ENCODE measurements at regions not wholly inside any gene's neighbourhood (a gene's known extent, or its start where the extent isn't known, plus 50 kb on each side); places are given as distances from the start of the nearest gene placed in this dataset.

DNA sequence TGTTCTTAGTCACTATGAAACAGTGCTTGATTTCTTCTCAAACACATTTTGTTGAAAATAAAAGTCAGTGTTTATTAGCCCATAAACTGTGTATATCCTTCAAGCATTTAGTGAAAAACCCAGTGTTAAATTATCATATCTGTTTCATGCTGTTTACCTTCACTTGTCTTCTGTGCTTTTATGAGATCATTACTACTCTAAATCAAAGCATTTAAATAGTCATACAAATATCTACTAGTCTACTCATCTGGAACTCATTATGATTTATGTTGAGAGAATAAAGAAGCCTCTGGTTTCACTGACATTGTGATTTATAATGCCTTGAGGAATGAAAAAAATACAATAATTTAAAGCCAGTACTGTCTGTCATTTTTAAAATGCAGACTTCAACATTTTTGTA is 366.5 kb downstream of the SLCO4C1 start:
- Mint-ChIP-seq H3K27me3 (no peaks in the 10 kb centered on the region), H3K36me3 (no peaks in the 10 kb centered on the region), H3K4me3 (no peak overlapping the region), H3K4me1 (no peaks in the 10 kb centered on the region), H3K27ac (no peak overlapping the region), H3K9me3 (peaks cover 0 to 4% (median 0%) of the 10 kb centered on the region in 11 donors)
- Histone ChIP-seq H3K9me3 (ENCODE audit: control insufficient read depth in 2 of 3, low read length in 3 of 3) (no peaks in the 10 kb centered on the region), H3K27me3 (ENCODE audit: control insufficient read depth in 2 of 2, insufficient read depth in 2 of 2, low read length in 2 of 2) (no peaks in the 10 kb centered on the region), H3K4me3 (ENCODE audit: low read length) (no peak overlapping the region), H3K27ac (ENCODE audit: low read depth, low read length) (no peak overlapping the region), H3K4me1 (ENCODE audit: control insufficient read depth in 2 of 2, insufficient read depth in 2 of 2, low read length in 2 of 2) (no peaks in the 10 kb centered on the region), H3K36me3 (ENCODE audit: control insufficient read depth in 2 of 3, insufficient read depth in 3 of 3, low read length in 3 of 3) (no peaks in the 10 kb centered on the region)
- no peak for DNase-seq
- no peak for ATAC-seq
- ChIA-PET POLR2A (interaction anchor here (0.7 kb wide), 1 partner anchor 1822 kb away, joined by 3 read pairs; no protein-coding TSS in a partner anchor), CTCF (no interaction called here)
- intact Hi-C loops (cut with micrococcal nuclease), result no loop called here

DNA sequence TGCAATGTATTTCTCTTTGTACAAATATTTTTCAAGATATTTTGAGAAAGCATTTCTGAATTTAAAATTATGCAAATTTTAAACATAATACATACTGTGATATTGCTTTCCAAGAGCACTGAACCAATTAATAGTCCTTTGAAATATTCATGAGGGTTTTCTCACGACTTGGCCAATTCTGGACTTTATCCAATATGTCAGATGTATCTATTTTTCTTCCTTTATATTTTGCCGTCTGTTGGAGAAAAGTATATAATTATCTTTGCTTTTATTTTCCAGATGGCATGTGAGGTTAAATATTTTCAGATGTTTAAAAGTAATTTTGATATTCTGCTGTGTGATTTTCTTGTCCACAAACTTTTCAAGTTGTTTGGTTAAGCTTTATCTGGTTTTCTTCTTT is 378.9 kb downstream of the SLCO4C1 start:
- Histone ChIP-seq H3K4me3 (ENCODE audit: low read length) (no peak overlapping the region), H3K27me3 (ENCODE audit: control insufficient read depth in 2 of 2, insufficient read depth in 2 of 2, low read length in 2 of 2) (no peaks in the 10 kb centered on the region), H3K36me3 (ENCODE audit: control insufficient read depth in 2 of 3, insufficient read depth in 3 of 3, low read length in 3 of 3) (no peaks in the 10 kb centered on the region), H3K27ac (ENCODE audit: low read depth, low read length) (no peak overlapping the region), H3K4me1 (ENCODE audit: control insufficient read depth in 2 of 2, insufficient read depth in 2 of 2, low read length in 2 of 2) (no peaks in the 10 kb centered on the region), H3K9me3 (ENCODE audit: control insufficient read depth in 2 of 3, low read length in 3 of 3) (no peaks in the 10 kb centered on the region)
- no peak overlapping the region for H3K27ac Mint-ChIP-seq
- no peak overlapping the region for H3K4me3 Mint-ChIP-seq
- ATAC-seq (no peak), DNase-seq (no peak)
- no peaks in the 10 kb centered on the region for H3K27me3 Mint-ChIP-seq
- ChIA-PET CTCF (no interaction called here), POLR2A (no interaction called here)
- H3K4me1 Mint-ChIP-seq, result no peaks in the 10 kb centered on the region
- intact Hi-C loops (cut with micrococcal nuclease), result no loop called here
- peaks cover 0 to 3% (median 0%) of the 10 kb centered on the region in 5 donors for H3K36me3 Mint-ChIP-seq
- peaks cover 0 to 17% (median 1%) of the 10 kb centered on the region in 11 donors for H3K9me3 Mint-ChIP-seq

- DNase-seq, result no peak
- no peaks in the 10 kb centered on the region for H3K9me3 ChIP-seq (ENCODE audit: control insufficient read depth in 2 of 3, low read length in 3 of 3)
- no peak overlapping the region for H3K4me3 Mint-ChIP-seq
- H3K4me3 ChIP-seq (ENCODE audit: low read length), result no peak overlapping the region
- no peak overlapping the region for H3K27ac ChIP-seq (ENCODE audit: low read depth, low read length)
- no peaks in the 10 kb centered on the region for H3K4me1 Mint-ChIP-seq
- no peaks in the 10 kb centered on the region for H3K36me3 ChIP-seq (ENCODE audit: control insufficient read depth in 2 of 3, insufficient read depth in 3 of 3, low read length in 3 of 3)
- H3K36me3 Mint-ChIP-seq, result peaks cover 0 to 3% (median 0%) of the 10 kb centered on the region in 5 donors
- ChIA-PET POLR2A (no interaction called here), CTCF (no interaction called here)
- peaks cover 0 to 16% (median 2%) of the 10 kb centered on the region in 11 donors for H3K9me3 Mint-ChIP-seq
- H3K4me1 ChIP-seq (ENCODE audit: control insufficient read depth in 2 of 2, insufficient read depth in 2 of 2, low read length in 2 of 2), result no peaks in the 10 kb centered on the region
- intact Hi-C loops (cut with micrococcal nuclease), result no loop called here
- ATAC-seq, result no peak
- no peak overlapping the region for H3K27ac Mint-ChIP-seq
- H3K27me3 Mint-ChIP-seq, result no peaks in the 10 kb centered on the region
- no peaks in the 10 kb centered on the region for H3K27me3 ChIP-seq (ENCODE audit: control insufficient read depth in 2 of 2, insufficient read depth in 2 of 2, low read length in 2 of 2)
These were observed 380.5 kb downstream of the SLCO4C1 start for GRCh38 chr5:101915554-101915953.

DNA sequence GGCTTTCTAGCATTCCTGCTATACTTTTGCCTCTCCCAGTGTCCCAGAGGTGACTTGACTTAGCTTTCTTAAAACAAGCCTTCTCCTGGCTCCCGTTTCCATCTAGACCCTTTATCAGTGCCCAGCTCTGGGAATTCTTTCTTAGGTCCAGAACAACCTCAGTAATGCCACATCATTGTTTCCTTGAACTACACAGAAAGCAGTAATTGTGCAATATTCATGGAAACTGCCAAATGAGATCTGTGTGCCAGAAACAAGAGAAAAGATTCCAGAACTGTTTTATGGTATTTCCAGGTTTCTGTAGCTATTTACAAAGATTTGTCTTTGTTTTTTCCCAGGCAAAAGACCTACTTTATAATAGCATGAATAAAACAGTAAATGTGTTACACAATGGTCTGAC is 391.3 kb downstream of the SLCO4C1 start:
- no peak overlapping the region for H3K27ac Mint-ChIP-seq
- H3K27me3 Mint-ChIP-seq, result no peaks in the 10 kb centered on the region
- no peaks in the 10 kb centered on the region for H3K4me1 Mint-ChIP-seq
- no peak overlapping the region for H3K27ac ChIP-seq (ENCODE audit: low read depth, low read length)
- no peaks in the 10 kb centered on the region for H3K9me3 ChIP-seq (ENCODE audit: control insufficient read depth in 2 of 3, low read length in 3 of 3)
- intact Hi-C loops (cut with micrococcal nuclease), result no loop called here
- no peak for ATAC-seq
- ChIA-PET POLR2A (no interaction called here), CTCF (no interaction called here)
- H3K36me3 ChIP-seq (ENCODE audit: control insufficient read depth in 2 of 3, insufficient read depth in 3 of 3, low read length in 3 of 3), result no peaks in the 10 kb centered on the region
- no peak overlapping the region for H3K4me3 Mint-ChIP-seq
- H3K4me1 ChIP-seq (ENCODE audit: control insufficient read depth in 2 of 2, insufficient read depth in 2 of 2, low read length in 2 of 2), result no peaks in the 10 kb centered on the region
- H3K4me3 ChIP-seq (ENCODE audit: low read length), result no peak overlapping the region
- H3K36me3 Mint-ChIP-seq, result no peaks in the 10 kb centered on the region
- no peak for DNase-seq
- peaks cover 0 to 3% (median 0%) of the 10 kb centered on the region in 11 donors for H3K9me3 Mint-ChIP-seq
- H3K27me3 ChIP-seq (ENCODE audit: control insufficient read depth in 2 of 2, insufficient read depth in 2 of 2, low read length in 2 of 2), result no peaks in the 10 kb centered on the region

- Mint-ChIP-seq H3K36me3 (no peaks in the 10 kb centered on the region), H3K27ac (no peak overlapping the region), H3K4me1 (no peaks in the 10 kb centered on the region), H3K9me3 (peaks cover 0 to 4% (median 0%) of the 10 kb centered on the region in 11 donors), H3K27me3 (no peaks in the 10 kb centered on the region), H3K4me3 (no peak overlapping the region)
- no peaks in the 10 kb centered on the region for H3K27me3 ChIP-seq (ENCODE audit: control insufficient read depth in 2 of 2, insufficient read depth in 2 of 2, low read length in 2 of 2)
- no peak overlapping the region for H3K27ac ChIP-seq (ENCODE audit: low read depth, low read length)
- ATAC-seq (no peak), DNase-seq (no peak)
- H3K4me1 ChIP-seq (ENCODE audit: control insufficient read depth in 2 of 2, insufficient read depth in 2 of 2, low read length in 2 of 2), result no peaks in the 10 kb centered on the region
- intact Hi-C loops (cut with micrococcal nuclease), result no loop called here
- no peak overlapping the region for H3K4me3 ChIP-seq (ENCODE audit: low read length)
- ChIA-PET CTCF (no interaction called here), POLR2A (interaction anchor here (0.6 kb wide), 1 partner anchor 281 kb away, joined by 8 read pairs; no protein-coding TSS in a partner anchor)
- no peaks in the 10 kb centered on the region for H3K36me3 ChIP-seq (ENCODE audit: control insufficient read depth in 2 of 3, insufficient read depth in 3 of 3, low read length in 3 of 3)
- no peaks in the 10 kb centered on the region for H3K9me3 ChIP-seq (ENCODE audit: control insufficient read depth in 2 of 3, low read length in 3 of 3)
These were observed 398.2 kb downstream of the SLCO4C1 start for GRCh38 chr5:101897914-101898313.

GRCh38 chr5:101894985-101895384 is 401.1 kb downstream of the SLCO4C1 start:
- no peak for DNase-seq
- Mint-ChIP-seq H3K36me3 (no peaks in the 10 kb centered on the region), H3K9me3 (peaks cover 0 to 15% (median 0%) of the 10 kb centered on the region in 11 donors), H3K27ac (no peak overlapping the region), H3K4me1 (no peaks in the 10 kb centered on the region), H3K27me3 (no peaks in the 10 kb centered on the region), H3K4me3 (no peak overlapping the region)
- Histone ChIP-seq H3K27me3 (ENCODE audit: control insufficient read depth in 2 of 2, insufficient read depth in 2 of 2, low read length in 2 of 2) (no peaks in the 10 kb centered on the region), H3K36me3 (ENCODE audit: control insufficient read depth in 2 of 3, insufficient read depth in 3 of 3, low read length in 3 of 3) (no peaks in the 10 kb centered on the region), H3K4me1 (ENCODE audit: control insufficient read depth in 2 of 2, insufficient read depth in 2 of 2, low read length in 2 of 2) (no peaks in the 10 kb centered on the region), H3K4me3 (ENCODE audit: low read length) (no peak overlapping the region), H3K9me3 (ENCODE audit: control insufficient read depth in 2 of 3, low read length in 3 of 3) (no peaks in the 10 kb centered on the region), H3K27ac (ENCODE audit: low read depth, low read length) (no peak overlapping the region)
- no peak for ATAC-seq
- POLR2A ChIA-PET, result no interaction called here
- CTCF ChIA-PET, result no interaction called here
- intact Hi-C loops (cut with micrococcal nuclease), result no loop called here

GRCh38 chr5:101878190-101878589 is 417.9 kb downstream of the SLCO4C1 start:
- H3K4me1 Mint-ChIP-seq, result no peaks in the 10 kb centered on the region
- intact Hi-C loops (cut with micrococcal nuclease), result no loop called here
- H3K9me3 ChIP-seq (ENCODE audit: control insufficient read depth in 2 of 3, low read length in 3 of 3), result no peaks in the 10 kb centered on the region
- H3K36me3 Mint-ChIP-seq, result no peaks in the 10 kb centered on the region
- ChIA-PET POLR2A (no interaction called here), CTCF (no interaction called here)
- H3K27me3 ChIP-seq (ENCODE audit: control insufficient read depth in 2 of 2, insufficient read depth in 2 of 2, low read length in 2 of 2), result no peaks in the 10 kb centered on the region
- no peaks in the 10 kb centered on the region for H3K4me1 ChIP-seq (ENCODE audit: control insufficient read depth in 2 of 2, insufficient read depth in 2 of 2, low read length in 2 of 2)
- no peaks in the 10 kb centered on the region for H3K27me3 Mint-ChIP-seq
- no peak overlapping the region for H3K27ac ChIP-seq (ENCODE audit: low read depth, low read length)
- H3K27ac Mint-ChIP-seq, result no peak overlapping the region
- H3K4me3 Mint-ChIP-seq, result no peak overlapping the region
- H3K4me3 ChIP-seq (ENCODE audit: low read length), result no peak overlapping the region
- ATAC-seq (no peak), DNase-seq (no peak)
- H3K36me3 ChIP-seq (ENCODE audit: control insufficient read depth in 2 of 3, insufficient read depth in 3 of 3, low read length in 3 of 3), result no peaks in the 10 kb centered on the region
- peaks cover 0 to 3% (median 0%) of the 10 kb centered on the region in 11 donors for H3K9me3 Mint-ChIP-seq

All from naive thymus-derived CD4-positive, alpha-beta T cell (primary cell).